NOMO-1 (cell line): ENCODE measurements at regions not wholly inside any gene's neighbourhood (a gene's known extent, or its start where the extent isn't known, plus 50 kb on each side); places are given as distances from the start of the nearest gene placed in this dataset.

Experiments
- DNase-seq, 2 experiments: peaks; one replicate each; lab custom pipeline; 2025; ENCODE audit not compliant: unreplicated experiment in 2 of 2; lab: John Stamatoyannopoulos, UW

GRCh38 chr17:70772761-70773160 is 603.4 kb downstream of the KCNJ2 start:
- peak in 1 of 2 experiments; percentile 1 for DNase-seq

- DNase-seq = no peak
These were observed 603.9 kb downstream of the KCNJ2 start for GRCh38 chr17:70773258-70773657.

- DNase-seq = no peak
These were observed 605.2 kb downstream of the KCNJ2 start for GRCh38 chr17:70774339-70775117.

DNA sequence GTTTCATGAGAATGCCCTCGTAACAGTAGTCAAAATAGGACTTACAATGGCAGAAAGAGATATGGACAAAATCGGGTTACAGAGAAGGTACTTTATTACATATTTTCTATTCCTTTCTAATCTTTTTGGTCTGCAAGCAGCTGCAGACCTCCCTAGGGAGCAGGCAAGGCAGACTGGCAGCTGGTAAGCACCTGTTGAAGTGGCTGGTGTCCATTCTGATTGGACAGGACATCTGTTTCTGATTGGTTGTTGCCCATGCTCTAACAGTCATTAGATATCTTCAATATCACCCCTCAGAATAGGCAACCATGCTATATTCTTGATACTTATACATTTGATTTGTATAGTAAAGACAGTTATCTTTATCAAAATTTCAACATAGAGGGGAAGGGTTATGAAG is 606.3 kb downstream of the KCNJ2 start:
- DNase-seq = no peak

- DNase-seq = no peak
These were observed 607.1 kb downstream of the KCNJ2 start for GRCh38 chr17:70776441-70776840.

GRCh38 chr17:70780031-70780430 is 610.7 kb downstream of the KCNJ2 start:
- no peak for DNase-seq

GRCh38 chr17:70786081-70786480 is 616.7 kb downstream of the KCNJ2 start:
- no peak for DNase-seq

GRCh38 chr17:70787721-70788300 is 618.5 kb downstream of the KCNJ2 start:
- DNase-seq = no peak

GRCh38 chr17:70791748-70792443 is 622.6 kb downstream of the KCNJ2 start:
- DNase-seq = no peak

DNA sequence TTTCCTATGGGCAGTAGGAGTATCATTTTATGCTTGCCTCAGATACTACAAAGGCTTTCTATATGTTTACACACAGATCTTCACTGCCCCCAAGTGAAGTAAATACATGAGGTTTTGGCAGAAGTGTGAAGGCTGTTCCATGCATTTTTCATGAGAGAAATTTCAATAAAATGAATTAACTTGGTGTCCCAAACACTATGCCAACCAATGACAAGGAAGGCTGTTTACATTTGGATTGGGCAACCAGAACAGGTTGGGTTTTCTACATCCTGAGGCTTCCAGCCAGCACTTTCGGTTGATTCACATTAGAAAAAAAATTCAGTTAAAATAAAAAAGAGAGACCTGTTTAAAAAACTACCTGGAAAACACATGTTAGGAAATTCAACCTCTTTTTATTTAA is 625.4 kb downstream of the KCNJ2 start:
- no peak for DNase-seq

DNA sequence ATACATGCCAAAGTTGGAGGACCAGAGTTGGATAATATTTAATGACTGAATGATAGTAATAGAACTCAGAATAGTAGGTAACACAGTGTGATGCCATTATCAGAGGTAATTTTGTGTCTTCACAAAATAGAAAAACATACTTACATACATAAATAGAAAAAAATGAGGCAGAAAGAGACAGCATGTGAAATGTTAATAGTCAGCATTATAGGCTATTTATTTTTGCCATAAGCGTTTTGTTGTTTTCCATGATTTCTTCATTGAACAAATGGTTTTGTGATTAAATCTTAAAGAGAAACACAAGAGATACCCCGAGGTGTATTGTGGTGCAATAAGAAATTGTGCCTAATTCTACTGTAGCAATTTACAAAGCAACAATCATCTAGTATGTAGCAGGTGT is 626.3 kb downstream of the KCNJ2 start:
- no peak for DNase-seq

GRCh38 chr17:70796757-70797156 is 627.4 kb downstream of the KCNJ2 start:
- no peak for DNase-seq

DNA sequence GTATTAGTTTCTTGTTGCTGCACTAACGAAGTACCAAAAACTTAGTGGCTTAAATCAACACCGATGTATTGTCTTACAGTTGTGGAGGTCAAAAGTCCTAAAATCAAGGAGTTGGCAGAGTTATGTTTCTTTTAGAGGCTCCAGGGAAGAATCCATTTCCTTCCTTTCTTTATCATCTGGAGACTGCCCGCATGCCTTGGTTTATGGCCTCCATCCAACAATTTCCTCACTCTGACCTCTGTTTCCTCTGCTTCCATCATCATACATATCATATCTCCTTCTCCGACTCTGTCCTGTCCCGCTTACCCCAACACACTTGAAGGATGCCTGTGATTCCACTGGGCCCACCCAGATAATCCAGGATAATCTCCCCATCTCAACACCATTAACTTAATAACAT is 627.8 kb downstream of the KCNJ2 start:
- no peak for DNase-seq

DNA sequence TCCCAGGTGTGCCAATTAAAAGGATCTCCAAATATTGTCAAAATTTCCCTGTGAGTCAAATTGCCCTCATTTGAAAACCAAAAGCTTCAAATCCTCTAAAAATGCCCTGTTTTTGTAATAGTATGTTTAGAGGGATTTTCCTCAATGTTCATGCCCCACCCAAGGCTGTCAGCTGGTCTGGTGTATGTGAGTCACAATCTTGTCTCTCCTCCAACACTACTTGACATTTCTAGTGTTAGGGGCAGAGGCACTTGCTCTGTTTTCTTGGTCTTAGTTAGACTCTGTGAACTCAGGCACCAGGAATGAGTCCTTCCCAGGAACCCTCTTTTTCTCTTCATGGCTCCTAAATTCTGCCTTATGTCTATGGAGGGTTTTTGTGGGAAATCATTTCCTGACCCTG is 634.8 kb downstream of the KCNJ2 start:
- no peak for DNase-seq

DNA sequence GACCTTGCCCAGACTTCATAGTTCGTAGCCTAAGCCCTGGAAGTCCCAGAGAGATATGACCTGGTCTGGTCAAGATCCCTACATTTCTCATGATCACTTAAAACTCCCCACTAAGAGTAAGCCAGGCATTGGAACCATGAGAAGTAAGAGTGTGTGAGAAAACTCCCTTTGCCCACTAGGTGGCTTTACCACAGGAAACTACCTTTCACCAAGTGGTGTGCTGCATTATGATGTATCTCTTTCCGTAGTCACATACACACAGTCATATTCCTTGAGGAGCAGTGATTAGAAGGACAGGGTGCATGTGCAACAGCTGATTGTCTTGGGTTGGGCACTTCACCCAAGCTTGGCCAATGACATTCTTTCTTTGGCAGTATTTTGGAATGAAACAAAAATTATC is 639.3 kb downstream of the KCNJ2 start:
- no peak for DNase-seq

- DNase-seq = no peak
These were observed 641.3 kb downstream of the KCNJ2 start for GRCh38 chr17:70810609-70811008.

DNA sequence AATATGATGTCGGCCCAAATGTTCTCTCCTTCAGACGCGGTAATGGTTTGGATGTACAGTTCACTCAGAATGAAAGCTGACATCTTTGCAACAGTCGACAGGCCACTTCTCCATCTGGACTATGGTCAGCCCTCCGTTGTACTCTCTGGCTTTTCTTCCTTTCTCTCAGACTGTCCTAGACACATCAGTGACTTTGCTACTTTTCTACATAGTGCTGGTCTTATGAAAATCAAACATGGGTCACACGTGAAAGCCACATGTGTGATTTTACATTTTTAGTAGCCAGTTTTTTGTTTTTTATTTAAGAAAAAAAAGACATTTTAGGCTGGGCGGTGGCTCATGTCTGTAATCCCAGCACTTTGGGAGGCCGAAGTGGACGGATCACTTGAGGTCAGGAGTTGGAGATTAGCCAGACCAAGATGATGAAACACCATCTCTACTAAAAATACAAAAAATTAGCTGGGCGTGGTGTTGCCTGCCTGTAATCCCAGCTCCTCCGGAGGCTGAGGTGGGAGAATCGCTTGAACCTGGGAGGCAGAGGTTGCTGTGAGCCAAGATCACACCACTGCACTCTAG is 644.1 kb downstream of the KCNJ2 start:
- DNase-seq = no peak

GRCh38 chr17:70819183-70819582 is 649.9 kb downstream of the KCNJ2 start:
- no peak for DNase-seq

- no peak for DNase-seq
These were observed 650.9 kb downstream of the KCNJ2 start for GRCh38 chr17:70820276-70820675.

GRCh38 chr17:70825321-70826125 is 656.2 kb downstream of the KCNJ2 start:
- peak in 1 of 2 experiments; percentile 66 for DNase-seq

GRCh38 chr17:70829876-70830275 is 660.5 kb downstream of the KCNJ2 start:
- no peak for DNase-seq
